ENCODE measurements at regions not wholly inside any gene's neighbourhood (a gene's known extent, or its start where the extent isn't known, plus 50 kb on each side); places are given as distances from the start of the nearest gene placed in this dataset.

- TF ChIP-seq CTCF (IDR thresholded peaks at IDR 0.05) (no peak), POLR2AphosphoS5 (IDR thresholded peaks at IDR 0.05; ENCODE audit: insufficient read depth in 1 of 2, low read depth in 1 of 2) (no peak), POLR2A (IDR thresholded peaks at IDR 0.05) (no peak)
- peak in 1 of 2 donors; percentile 47 for DNase-seq (ENCODE audit: extremely low spot score in 2 of 2)
- no peaks in the 10 kb centered on the region for H3K36me3 ChIP-seq
- no peaks in the 10 kb centered on the region for H3K9me3 ChIP-seq
- H3K27me3 ChIP-seq, result no peaks in the 10 kb centered on the region
- intact Hi-C loops (cut with DNase I), result no loop called here
- no peaks in the 10 kb centered on the region for H3K4me1 ChIP-seq
- H3K27ac ChIP-seq, result no peak overlapping the region
- no peak overlapping the region for H3K4me3 ChIP-seq
These were observed 64.5 kb upstream of the VASH1 start for GRCh38 chr14:76696791-76697190.

GRCh38 chr14:76697246-76697905, 63.9 kb upstream of the VASH1 start:
- Histone ChIP-seq H3K27ac (no peak overlapping the region), H3K4me1 (no peaks in the 10 kb centered on the region), H3K36me3 (no peaks in the 10 kb centered on the region), H3K4me3 (no peak overlapping the region), H3K9me3 (no peaks in the 10 kb centered on the region), H3K27me3 (no peaks in the 10 kb centered on the region)
- TF ChIP-seq POLR2A (IDR thresholded peaks at IDR 0.05) (no peak), POLR2AphosphoS5 (IDR thresholded peaks at IDR 0.05; ENCODE audit: insufficient read depth in 1 of 2, low read depth in 1 of 2) (no peak), CTCF (IDR thresholded peaks at IDR 0.05) (no peak)
- DNase-seq (ENCODE audit: extremely low spot score in 2 of 2), result peak in 1 of 2 donors; percentile 47
- intact Hi-C loops (cut with DNase I), result no loop called here

GRCh38 chr14:76698191-76698590, 63.1 kb upstream of the VASH1 start:
- H3K9me3 ChIP-seq, result no peaks in the 10 kb centered on the region
- DNase-seq (ENCODE audit: extremely low spot score in 2 of 2), result peak in 1 of 2 donors; percentile 52
- intact Hi-C loops (cut with DNase I), result no loop called here

GRCh38 chr14:76698631-76699030, 62.6 kb upstream of the VASH1 start:
- H3K9me3 ChIP-seq, result no peaks in the 10 kb centered on the region
- no peak overlapping the region for H3K4me3 ChIP-seq
- intact Hi-C loops (cut with DNase I), result no loop called here
- H3K27me3 ChIP-seq, result no peaks in the 10 kb centered on the region
- H3K36me3 ChIP-seq, result no peaks in the 10 kb centered on the region
- H3K4me1 ChIP-seq, result no peaks in the 10 kb centered on the region
- TF ChIP-seq CTCF (IDR thresholded peaks at IDR 0.05) (no peak), POLR2AphosphoS5 (IDR thresholded peaks at IDR 0.05; ENCODE audit: insufficient read depth in 1 of 2, low read depth in 1 of 2) (no peak), POLR2A (IDR thresholded peaks at IDR 0.05) (no peak)
- H3K27ac ChIP-seq, result no peak overlapping the region
- peak in 1 of 2 donors; percentile 32 for DNase-seq (ENCODE audit: extremely low spot score in 2 of 2)

More at GRCh38 chr14:76698191-76698590, 63.1 kb upstream of the VASH1 start:
- Histone ChIP-seq H3K4me3 (no peak overlapping the region), H3K27me3 (no peaks in the 10 kb centered on the region), H3K4me1 (no peaks in the 10 kb centered on the region), H3K36me3 (no peaks in the 10 kb centered on the region), H3K27ac (no peak overlapping the region)
- TF ChIP-seq CTCF (IDR thresholded peaks at IDR 0.05) (no peak), POLR2A (IDR thresholded peaks at IDR 0.05) (no peak), POLR2AphosphoS5 (IDR thresholded peaks at IDR 0.05; ENCODE audit: insufficient read depth in 1 of 2, low read depth in 1 of 2) (no peak)

GRCh38 chr14:76699209-76699938, 61.9 kb upstream of the VASH1 start:
- Histone ChIP-seq H3K9me3 (no peaks in the 10 kb centered on the region), H3K4me1 (no peaks in the 10 kb centered on the region), H3K36me3 (no peaks in the 10 kb centered on the region), H3K27ac (no peak overlapping the region), H3K27me3 (no peaks in the 10 kb centered on the region), H3K4me3 (no peak overlapping the region)
- DNase-seq (ENCODE audit: extremely low spot score in 2 of 2), result peak in 1 of 2 donors; percentile 10
- no peak for TF ChIP-seq CTCF (IDR thresholded peaks at IDR 0.05)
- TF ChIP-seq POLR2A (IDR thresholded peaks at IDR 0.05), result no peak
- no peak for TF ChIP-seq POLR2AphosphoS5 (IDR thresholded peaks at IDR 0.05; ENCODE audit: insufficient read depth in 1 of 2, low read depth in 1 of 2)
- intact Hi-C loops (cut with DNase I), result no loop called here

Measured in vagina (tissue), 2 donors.